RWPE1 (cell line): ENCODE measurements at regions not wholly inside any gene's neighbourhood (a gene's known extent, or its start where the extent isn't known, plus 50 kb on each side); places are given as distances from the start of the nearest gene placed in this dataset.

Experiments
- CTCF ChIA-PET: fragments of 350-600 bp; sonication (Branson Sonifier 250); formaldehyde crosslinking; extraction: SDS; loops from one replicate; lab custom pipeline; 2021; lab: Yijun Ruan, JAX
- POLR2A ChIA-PET: fragments of 400-600 bp; formaldehyde crosslinking; extraction: SDS; loops from one replicate; lab custom pipeline; 2020; ENCODE audit warnings: antibody characterized with exemption; ENCODE audit not compliant: low non-redundant PET; lab: Yijun Ruan, JAX
- DNase-seq: peaks from one replicate; pipeline ENCODE4 v3.0.0; 2012; ENCODE audit warnings: low spot score
- H3K27ac ChIP-seq: fragments of 450-650 bp; 2 replicates; pipeline ENCODE4 v1.5.1; 2017
- CTCF ChIP-seq: fragments of 450-650 bp; conservative IDR thresholded peaks from 2 replicates; pipeline ENCODE4 v1.5.1; 2017; ENCODE audit warnings: low read depth, mild to moderate bottlenecking

GRCh38 chr13:105127732-105128131 is 1407.7 kb downstream of the EFNB2 start:
- POLR2A ChIA-PET: no interaction called here

GRCh38 chr13:105121221-105121620 is 1414.2 kb downstream of the EFNB2 start:
- CTCF ChIA-PET: no interaction called here
- no peak for TF ChIP-seq CTCF
- POLR2A ChIA-PET: no interaction called here
- no peak overlapping the region for H3K27ac ChIP-seq
- DNase-seq: no peak

More at GRCh38 chr13:105127732-105128131, 1407.7 kb downstream of the EFNB2 start:
- no peak overlapping the region for H3K27ac ChIP-seq
- DNase-seq: no peak
- TF ChIP-seq CTCF: no peak
- CTCF ChIA-PET: no interaction called here

GRCh38 chr13:105118426-105118985 is 1417.0 kb downstream of the EFNB2 start:
- CTCF ChIA-PET: no interaction called here
- no peak overlapping the region for H3K27ac ChIP-seq
- TF ChIP-seq CTCF: no peak
- no peak for DNase-seq
- POLR2A ChIA-PET: no interaction called here

GRCh38 chr13:105116966-105117365 is 1418.5 kb downstream of the EFNB2 start:
- ChIA-PET POLR2A (no interaction called here), CTCF (no interaction called here)
- H3K27ac ChIP-seq: no peak overlapping the region
- no peak for DNase-seq
- no peak for TF ChIP-seq CTCF

GRCh38 chr13:105112561-105112960 is 1422.9 kb downstream of the EFNB2 start:
- no peak for TF ChIP-seq CTCF
- ChIA-PET CTCF (no interaction called here), POLR2A (no interaction called here)
- H3K27ac ChIP-seq: no peak overlapping the region
- no peak for DNase-seq

- no peak overlapping the region for H3K27ac ChIP-seq
Observed at GRCh38 chr13:105107781-105108180, 1427.7 kb downstream of the EFNB2 start.

More at GRCh38 chr13:105107781-105108180, 1427.7 kb downstream of the EFNB2 start:
- no peak for TF ChIP-seq CTCF
- POLR2A ChIA-PET: no interaction called here
- CTCF ChIA-PET: no interaction called here
- no peak for DNase-seq
